RWPE2 (cell line): ENCODE measurements at regions not wholly inside any gene's neighbourhood (a gene's known extent, or its start where the extent isn't known, plus 50 kb on each side); places are given as distances from the start of the nearest gene placed in this dataset.

Experiments
- ATAC-seq: fragments of 200-7000 bp; cut with Tn5 transposase; 3 replicates; pipeline ENCODE4 v1.9.1; 2021; ENCODE audit warnings: low read depth
- DNase-seq: peaks from one replicate; pipeline ENCODE4 v3.0.0-alpha.2; 2020; ENCODE audit warnings: low spot score
- H3K27ac ChIP-seq: fragments of 450-650 bp; 2 replicates; pipeline ENCODE4 v1.5.1; 2017; ENCODE audit warnings: mild to moderate bottlenecking; ENCODE audit not compliant: poor library complexity, severe bottlenecking
- H3K27me3 ChIP-seq: fragments of 250-450 bp; sonication (Bioruptor Pico); 2 replicates; pipeline ENCODE4 v1.5.1; 2021; ENCODE audit warnings: mild to moderate bottlenecking, moderate library complexity; ENCODE audit not compliant: insufficient read depth, poor library complexity, severe bottlenecking
- H3K36me3 ChIP-seq: fragments of 250-450 bp; sonication (Bioruptor Pico); 2 replicates; pipeline ENCODE4 v1.5.1; 2020; ENCODE audit warnings: low read depth, mild to moderate bottlenecking, moderate library complexity
- H3K4me1 ChIP-seq: fragments of 250-450 bp; sonication (Bioruptor Pico); 2 replicates; pipeline ENCODE4 v1.5.1; 2021; ENCODE audit warnings: mild to moderate bottlenecking, moderate library complexity; ENCODE audit not compliant: insufficient read depth, poor library complexity, severe bottlenecking
- H3K4me3 ChIP-seq: fragments of 250-450 bp; sonication (Bioruptor Pico); 2 replicates; pipeline ENCODE4 v1.5.1; 2021; ENCODE audit warnings: mild to moderate bottlenecking, moderate library complexity; ENCODE audit not compliant: severe bottlenecking
- H3K9me3 ChIP-seq: fragments of 250-450 bp; sonication (Bioruptor Pico); 2 replicates; pipeline ENCODE4 v1.5.1; 2021; ENCODE audit warnings: mild to moderate bottlenecking, moderate library complexity; ENCODE audit not compliant: severe bottlenecking
- TF ChIP-seq, protein P1 (sequence below): fragments of 450-650 bp; IDR thresholded peaks from one replicate; pipeline ENCODE4 v1.5.1; 2017; ENCODE audit warnings: mild to moderate bottlenecking, moderate library complexity; ENCODE audit not compliant: poor library complexity, severe bottlenecking

DNA sequence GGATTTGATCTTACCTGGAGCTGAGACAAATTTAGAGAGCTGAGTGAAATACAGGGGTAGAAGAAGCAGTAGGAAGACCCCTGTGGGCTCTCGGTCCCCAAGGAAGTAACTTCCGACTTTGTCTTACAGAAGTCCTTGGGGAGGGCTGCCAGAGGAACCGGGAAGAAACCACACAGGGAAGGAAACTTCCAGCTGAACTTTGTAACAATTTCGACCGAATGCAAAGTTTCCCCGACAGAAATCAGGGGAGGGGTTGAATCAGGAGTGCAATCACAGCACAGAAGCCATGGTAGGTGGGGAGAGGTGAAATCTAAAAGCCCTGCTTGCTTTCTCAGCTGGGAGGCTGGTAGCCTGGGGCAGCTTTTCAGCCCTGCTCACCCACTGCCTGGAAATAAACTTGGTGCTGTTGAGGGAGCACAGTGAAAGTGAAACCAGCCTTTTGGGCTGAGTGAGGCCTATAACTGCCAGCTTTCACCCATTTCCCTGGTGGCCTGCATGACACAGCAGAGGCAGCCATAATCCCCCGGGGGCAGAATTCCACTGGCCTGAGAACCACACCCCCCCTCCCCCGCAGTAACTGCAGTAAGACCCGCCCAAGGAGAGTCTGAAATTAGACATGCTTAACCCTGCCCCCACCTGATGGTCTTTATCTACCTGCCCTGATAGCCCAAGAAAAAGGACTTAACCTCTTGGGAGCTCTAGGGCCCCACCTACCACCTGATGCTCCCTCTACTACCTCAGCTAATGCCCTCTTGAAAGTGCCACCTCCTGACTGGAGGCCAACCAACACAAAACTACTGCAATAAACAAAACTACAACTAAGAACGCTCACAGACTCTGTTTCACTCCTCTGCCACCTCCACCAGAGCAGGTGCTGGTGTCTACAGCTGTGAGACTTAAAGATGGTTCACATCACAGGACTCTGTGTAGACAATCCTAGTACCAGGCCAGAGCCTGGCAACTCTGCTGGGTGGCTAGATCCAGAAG lies 248.2 kb downstream of the PARM1 start:
- no peak for DNase-seq
- H3K36me3 ChIP-seq = no peaks in the 10 kb centered on the region
- H3K9me3 ChIP-seq = no peaks in the 10 kb centered on the region
- H3K4me3 ChIP-seq = no peak overlapping the region
- no peak overlapping the region for H3K27ac ChIP-seq
- TF ChIP-seq, protein P1, sequence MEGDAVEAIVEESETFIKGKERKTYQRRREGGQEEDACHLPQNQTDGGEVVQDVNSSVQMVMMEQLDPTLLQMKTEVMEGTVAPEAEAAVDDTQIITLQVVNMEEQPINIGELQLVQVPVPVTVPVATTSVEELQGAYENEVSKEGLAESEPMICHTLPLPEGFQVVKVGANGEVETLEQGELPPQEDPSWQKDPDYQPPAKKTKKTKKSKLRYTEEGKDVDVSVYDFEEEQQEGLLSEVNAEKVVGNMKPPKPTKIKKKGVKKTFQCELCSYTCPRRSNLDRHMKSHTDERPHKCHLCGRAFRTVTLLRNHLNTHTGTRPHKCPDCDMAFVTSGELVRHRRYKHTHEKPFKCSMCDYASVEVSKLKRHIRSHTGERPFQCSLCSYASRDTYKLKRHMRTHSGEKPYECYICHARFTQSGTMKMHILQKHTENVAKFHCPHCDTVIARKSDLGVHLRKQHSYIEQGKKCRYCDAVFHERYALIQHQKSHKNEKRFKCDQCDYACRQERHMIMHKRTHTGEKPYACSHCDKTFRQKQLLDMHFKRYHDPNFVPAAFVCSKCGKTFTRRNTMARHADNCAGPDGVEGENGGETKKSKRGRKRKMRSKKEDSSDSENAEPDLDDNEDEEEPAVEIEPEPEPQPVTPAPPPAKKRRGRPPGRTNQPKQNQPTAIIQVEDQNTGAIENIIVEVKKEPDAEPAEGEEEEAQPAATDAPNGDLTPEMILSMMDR = no peak
- no peaks in the 10 kb centered on the region for H3K27me3 ChIP-seq
- no peaks in the 10 kb centered on the region for H3K4me1 ChIP-seq
- ATAC-seq = no peak; the same call in 2 of the 3 replicates

DNA sequence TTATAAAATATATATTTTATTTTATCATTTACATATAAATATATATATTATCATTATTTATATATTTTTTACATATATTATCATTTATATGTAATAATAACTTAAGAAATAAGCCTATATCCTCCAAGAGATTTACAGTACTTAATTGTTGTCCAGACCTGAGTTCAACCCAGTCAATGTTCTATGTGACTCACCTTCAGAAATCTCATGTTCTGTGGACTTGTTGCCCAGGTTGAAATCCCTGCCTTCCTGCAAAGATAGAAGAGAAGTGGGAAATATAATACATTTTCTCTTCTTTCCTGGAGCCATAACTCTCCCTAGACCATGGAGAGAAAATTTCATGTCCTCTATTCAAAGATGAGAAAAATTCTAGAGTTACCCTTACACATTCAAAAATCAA lies 247.3 kb downstream of the PARM1 start:
- ATAC-seq = no peak
- TF ChIP-seq, protein P1 = no peak
- H3K36me3 ChIP-seq = no peaks in the 10 kb centered on the region
- no peaks in the 10 kb centered on the region for H3K4me1 ChIP-seq
- H3K27me3 ChIP-seq = no peaks in the 10 kb centered on the region
- H3K27ac ChIP-seq = no peak overlapping the region
- H3K4me3 ChIP-seq = no peak overlapping the region
- no peak for DNase-seq
- H3K9me3 ChIP-seq = no peaks in the 10 kb centered on the region

DNA sequence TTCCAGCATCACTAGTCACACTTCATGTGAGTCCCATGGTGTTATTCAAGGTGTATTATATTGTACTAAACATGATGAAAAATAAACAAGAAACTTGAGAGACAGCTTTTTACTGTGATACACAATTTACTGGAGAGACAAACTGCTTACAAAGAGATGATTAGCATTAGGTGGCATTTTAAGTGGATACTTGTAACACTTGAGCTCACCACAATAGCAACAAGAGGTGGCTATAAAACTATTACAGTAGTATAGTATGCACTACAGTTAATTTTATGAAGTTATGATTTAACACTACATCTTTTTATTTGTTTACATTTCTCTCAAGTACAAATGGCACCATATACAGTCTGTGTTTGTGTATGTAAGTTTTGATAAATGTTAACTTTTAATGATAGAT lies 246.6 kb downstream of the PARM1 start:
- no peaks in the 10 kb centered on the region for H3K36me3 ChIP-seq
- no peak for DNase-seq
- no peak overlapping the region for H3K4me3 ChIP-seq
- no peak for ATAC-seq
- no peaks in the 10 kb centered on the region for H3K4me1 ChIP-seq
- no peaks in the 10 kb centered on the region for H3K27me3 ChIP-seq
- TF ChIP-seq, protein P1 = no peak
- H3K9me3 ChIP-seq = no peaks in the 10 kb centered on the region
- no peak overlapping the region for H3K27ac ChIP-seq

DNA sequence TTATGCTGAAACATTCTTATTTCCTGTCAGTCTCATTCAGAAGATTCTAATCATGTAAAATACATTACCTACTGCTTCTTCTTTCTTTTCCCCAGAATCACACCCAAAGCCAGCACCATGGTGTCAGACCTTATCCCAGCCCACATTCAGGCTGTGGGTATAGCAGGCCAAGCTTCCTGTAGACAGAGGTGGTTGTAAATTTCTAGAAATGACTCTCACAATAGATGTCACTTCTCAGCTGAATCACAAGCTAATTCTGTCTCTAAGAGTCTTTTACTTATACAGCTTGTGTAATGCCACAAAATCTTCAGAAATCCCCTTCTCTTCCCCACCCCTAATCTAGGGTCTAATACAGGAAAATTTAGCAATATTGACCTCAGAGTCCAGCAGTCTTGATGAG lies 239.6 kb downstream of the PARM1 start:
- ATAC-seq (no peak), DNase-seq (no peak)
- H3K9me3 ChIP-seq = no peaks in the 10 kb centered on the region
- no peak overlapping the region for H3K4me3 ChIP-seq
- TF ChIP-seq, protein P1 = no peak
- H3K27ac ChIP-seq = no peak overlapping the region
- no peaks in the 10 kb centered on the region for H3K27me3 ChIP-seq
- no peaks in the 10 kb centered on the region for H3K36me3 ChIP-seq
- no peaks in the 10 kb centered on the region for H3K4me1 ChIP-seq

DNA sequence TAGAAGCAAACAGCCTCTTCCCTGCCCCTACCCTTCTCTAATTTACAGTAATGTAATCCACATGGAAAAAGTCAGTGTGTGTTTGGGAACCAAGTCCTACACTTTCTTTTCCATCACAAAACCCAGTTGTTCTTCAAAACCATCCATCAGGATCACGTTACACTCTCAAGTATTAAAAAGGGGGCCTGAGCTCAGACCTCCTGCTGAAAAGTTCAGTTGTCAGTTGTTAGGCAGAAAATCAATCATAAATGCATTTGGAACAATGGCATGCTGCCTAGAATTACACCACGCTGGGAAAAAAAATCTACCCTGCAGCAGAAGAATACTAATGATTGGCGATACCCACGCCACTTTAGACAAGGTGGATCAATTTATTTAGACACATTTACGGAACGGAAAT lies 236.5 kb downstream of the PARM1 start:
- Histone ChIP-seq H3K27ac (no peak overlapping the region), H3K4me3 (no peak overlapping the region), H3K27me3 (no peaks in the 10 kb centered on the region), H3K4me1 (no peaks in the 10 kb centered on the region), H3K9me3 (no peaks in the 10 kb centered on the region), H3K36me3 (no peaks in the 10 kb centered on the region)
- DNase-seq (no peak), ATAC-seq (no peak)
- TF ChIP-seq, protein P1 = no peak
